RWPE2 (cell line): ENCODE measurements at regions not wholly inside any gene's neighbourhood (a gene's known extent, or its start where the extent isn't known, plus 50 kb on each side); places are given as distances from the start of the nearest gene placed in this dataset.
"Not testable (repeated sequence)": the region's sequence is repeated elsewhere in the genome, so short reads cannot be mapped to it uniquely, and the experiment has no call there.

Source experiments
- ATAC-seq: fragments of 200-7000 bp; cut with Tn5 transposase; 3 replicates; pipeline ENCODE4 v1.9.1; 2021; ENCODE audit warnings: low read depth
- DNase-seq: peaks from one replicate; pipeline ENCODE4 v3.0.0-alpha.2; 2020; ENCODE audit warnings: low spot score
- H3K27ac ChIP-seq: fragments of 450-650 bp; 2 replicates; pipeline ENCODE4 v1.5.1; 2017; ENCODE audit warnings: mild to moderate bottlenecking; ENCODE audit not compliant: poor library complexity, severe bottlenecking
- H3K27me3 ChIP-seq: fragments of 250-450 bp; sonication (Bioruptor Pico); 2 replicates; pipeline ENCODE4 v1.5.1; 2021; ENCODE audit warnings: mild to moderate bottlenecking, moderate library complexity; ENCODE audit not compliant: insufficient read depth, poor library complexity, severe bottlenecking
- H3K36me3 ChIP-seq: fragments of 250-450 bp; sonication (Bioruptor Pico); 2 replicates; pipeline ENCODE4 v1.5.1; 2020; ENCODE audit warnings: low read depth, mild to moderate bottlenecking, moderate library complexity
- H3K4me1 ChIP-seq: fragments of 250-450 bp; sonication (Bioruptor Pico); 2 replicates; pipeline ENCODE4 v1.5.1; 2021; ENCODE audit warnings: mild to moderate bottlenecking, moderate library complexity; ENCODE audit not compliant: insufficient read depth, poor library complexity, severe bottlenecking
- H3K4me3 ChIP-seq: fragments of 250-450 bp; sonication (Bioruptor Pico); 2 replicates; pipeline ENCODE4 v1.5.1; 2021; ENCODE audit warnings: mild to moderate bottlenecking, moderate library complexity; ENCODE audit not compliant: severe bottlenecking
- H3K9me3 ChIP-seq: fragments of 250-450 bp; sonication (Bioruptor Pico); 2 replicates; pipeline ENCODE4 v1.5.1; 2021; ENCODE audit warnings: mild to moderate bottlenecking, moderate library complexity; ENCODE audit not compliant: severe bottlenecking
- CTCF ChIP-seq: fragments of 450-650 bp; IDR thresholded peaks from one replicate; pipeline ENCODE4 v1.5.1; 2017; ENCODE audit warnings: mild to moderate bottlenecking, moderate library complexity; ENCODE audit not compliant: poor library complexity, severe bottlenecking

- no peak overlapping the region for H3K27ac ChIP-seq
- no peaks in the 10 kb centered on the region for H3K9me3 ChIP-seq
- ATAC-seq (no peak), DNase-seq (no peak)
- no peak overlapping the region for H3K4me3 ChIP-seq
- no peaks in the 10 kb centered on the region for H3K4me1 ChIP-seq
- no peaks in the 10 kb centered on the region for H3K36me3 ChIP-seq
- H3K27me3 ChIP-seq = peaks cover 43% of the 10 kb centered on the region
- TF ChIP-seq CTCF = no peak
Measured at GRCh38 chr15:53829471-53829870, 70.0 kb upstream of the WDR72 start.

GRCh38 chr15:53827355-53827754 lies 67.9 kb upstream of the WDR72 start:
- peaks cover 41% of the 10 kb centered on the region for H3K27me3 ChIP-seq
- H3K9me3 ChIP-seq = no peaks in the 10 kb centered on the region
- no peak for DNase-seq
- no peak for ATAC-seq
- H3K4me3 ChIP-seq = no peak overlapping the region
- H3K27ac ChIP-seq = no peak overlapping the region
- no peaks in the 10 kb centered on the region for H3K4me1 ChIP-seq
- no peak for TF ChIP-seq CTCF
- no peaks in the 10 kb centered on the region for H3K36me3 ChIP-seq

GRCh38 chr15:53811530-53811929 lies 52.1 kb upstream of the WDR72 start:
- ATAC-seq (peak; percentile 62; the same call in 2 of the 3 replicates), DNase-seq (no peak)

GRCh38 chr15:53810306-53810705 lies 50.8 kb upstream of the WDR72 start:
- not testable (repeated sequence) for H3K4me1 ChIP-seq, H3K36me3 ChIP-seq, H3K4me3 ChIP-seq, H3K9me3 ChIP-seq, H3K27ac ChIP-seq, DNase-seq, ATAC-seq
- H3K27me3 ChIP-seq = peaks cover 30% of the 10 kb centered on the region

More at GRCh38 chr15:53811530-53811929, 52.1 kb upstream of the WDR72 start:
- Histone ChIP-seq H3K36me3 (no peaks in the 10 kb centered on the region), H3K27ac (no peak overlapping the region), H3K9me3 (no peaks in the 10 kb centered on the region), H3K4me1 (no peaks in the 10 kb centered on the region), H3K4me3 (no peak overlapping the region), H3K27me3 (peaks cover 35% of the 10 kb centered on the region)
- peak; percentile 70 for TF ChIP-seq CTCF
